Gastrocnemius medialis (tissue), 4 donors: ENCODE measurements at regions not wholly inside any gene's neighbourhood (a gene's known extent, or its start where the extent isn't known, plus 50 kb on each side); places are given as distances from the start of the nearest gene placed in this dataset.

Experiments
- ATAC-seq, 2 donors: fragments of 150-250 bp; one replicate each; pipeline ENCODE4 v1.9.1; 2016
- DNase-seq, 2 donors: peaks; one replicate each; pipeline ENCODE4 v3.0.0-alpha.2; 2019
- H3K27ac ChIP-seq, 4 donors: fragments of 200-600 bp; sonication (generic); 1 replicate in 1 of 4; 2 replicates in 3 of 4; pipeline ENCODE4 v1.5.1; 2016 to 2018; ENCODE audit warnings: mild to moderate bottlenecking in 2 of 4, moderate library complexity in 1 of 4
- H3K27me3 ChIP-seq, 3 donors: fragments of 200-600 bp; sonication (generic) in 2 of 3; 1 replicate in 1 of 3; 2 replicates in 2 of 3; pipeline versions ENCODE4 v1.5.1 to v1.6.0; 2016 to 2019; ENCODE audit warnings: mild to moderate bottlenecking in 1 of 3, moderate library complexity in 1 of 3
- H3K36me3 ChIP-seq, 2 donors: fragments of 200-600 bp; sonication (generic) in 1 of 2; one replicate each; pipeline ENCODE4 v1.5.1; 2017 to 2018
- H3K4me1 ChIP-seq, 2 donors: fragments of 200-600 bp; sonication (generic) in 1 of 2; one replicate each; pipeline ENCODE4 v1.5.1; 2016 to 2017; ENCODE audit warnings: mild to moderate bottlenecking in 2 of 2
- H3K4me3 ChIP-seq, 4 donors: fragments of 200-600 bp; sonication (generic) in 3 of 4; 1 replicate in 1 of 4; 2 replicates in 3 of 4; pipeline ENCODE4 v1.5.1; 2016 to 2019; ENCODE audit warnings: mild to moderate bottlenecking in 2 of 4
- H3K9me3 ChIP-seq, 3 donors: fragments of 200-600 bp; sonication (generic) in 2 of 3; 1 replicate in 1 of 3; 2 replicates in 2 of 3; pipeline ENCODE4 v1.5.1; 2016 to 2019
- CTCF ChIP-seq, 5 experiments: fragments of 450-650 bp in 3 of 5; fragments of 200-600 bp in 2 of 5; sonication (generic) in 2 of 5; IDR thresholded peaks in 4 of 5; conservative IDR thresholded peaks in 1 of 5; 1 replicate in 4 of 5; 2 replicates in 1 of 5; pipeline ENCODE4 v1.5.1; 2016 to 2019; ENCODE audit warnings: antibody characterized with exemption in 5 of 5, mild to moderate bottlenecking in 3 of 5, moderate library complexity in 3 of 5
- POLR2A ChIP-seq, 2 donors: fragments of 450-650 bp; IDR thresholded peaks; one replicate each; pipeline ENCODE4 v1.6.1; 2017; ENCODE audit warnings: antibody characterized with exemption in 2 of 2, mild to moderate bottlenecking in 2 of 2, moderate library complexity in 2 of 2
- in situ Hi-C, 4 donors: fragments of 200-750 bp; cut with MboI; loops; one replicate each; pipeline versions ENCODE4 v1.15.0 to v1.8.0; 2017; ENCODE audit warnings: low sequenced_read_pairs in 4 of 4
- intact Hi-C: fragments of 100-400 bp; cut with DNase I; formaldehyde crosslinking; loops from one replicate; pipeline ENCODE4 v1.15.1; 2023; ENCODE audit warnings: low total_unique reads

DNA sequence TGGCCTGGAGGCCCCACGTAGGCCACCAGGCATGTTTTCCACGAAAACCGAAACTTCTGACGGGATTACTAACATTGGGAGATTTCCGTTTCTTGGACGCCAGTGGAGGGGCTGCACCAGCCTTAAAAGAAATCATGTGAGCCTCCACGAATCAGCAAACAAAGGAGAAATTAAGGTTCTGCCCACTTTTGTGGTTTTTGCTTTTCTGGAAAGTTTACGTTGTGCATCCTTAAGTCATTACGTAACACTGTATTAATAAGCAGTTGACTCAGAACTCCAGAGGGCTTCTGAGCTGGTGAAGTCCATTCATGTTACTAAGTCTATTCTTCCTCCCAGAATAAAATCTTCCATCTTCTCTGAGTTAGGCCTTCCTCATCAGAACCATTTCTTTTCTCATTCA, 168.5 kb downstream of the PSMG1 start:
- in situ Hi-C loops (loop anchor here in 2 of 4 donors (10.0 to 25.0 kb wide), 2 partner anchors 98 to 210 kb away; partner anchors contain the start of gene ETS2 (in 1 of the 2)), intact Hi-C loops (no loop called here)
- TF ChIP-seq CTCF (IDR thresholded peaks at IDR 0.05 in 4 of 5, conservative IDR thresholded peaks at IDR 0.05 in 1 of 5) (no peak), POLR2A (IDR thresholded peaks at IDR 0.05) (no peak)
- ATAC-seq = no peak
- Histone ChIP-seq H3K27ac (no peak overlapping the region), H3K4me3 (no peak overlapping the region), H3K27me3 (no peaks in the 10 kb centered on the region), H3K36me3 (no peaks in the 10 kb centered on the region), H3K4me1 (no peaks in the 10 kb centered on the region), H3K9me3 (no peaks in the 10 kb centered on the region)
- no peak for DNase-seq

DNA sequence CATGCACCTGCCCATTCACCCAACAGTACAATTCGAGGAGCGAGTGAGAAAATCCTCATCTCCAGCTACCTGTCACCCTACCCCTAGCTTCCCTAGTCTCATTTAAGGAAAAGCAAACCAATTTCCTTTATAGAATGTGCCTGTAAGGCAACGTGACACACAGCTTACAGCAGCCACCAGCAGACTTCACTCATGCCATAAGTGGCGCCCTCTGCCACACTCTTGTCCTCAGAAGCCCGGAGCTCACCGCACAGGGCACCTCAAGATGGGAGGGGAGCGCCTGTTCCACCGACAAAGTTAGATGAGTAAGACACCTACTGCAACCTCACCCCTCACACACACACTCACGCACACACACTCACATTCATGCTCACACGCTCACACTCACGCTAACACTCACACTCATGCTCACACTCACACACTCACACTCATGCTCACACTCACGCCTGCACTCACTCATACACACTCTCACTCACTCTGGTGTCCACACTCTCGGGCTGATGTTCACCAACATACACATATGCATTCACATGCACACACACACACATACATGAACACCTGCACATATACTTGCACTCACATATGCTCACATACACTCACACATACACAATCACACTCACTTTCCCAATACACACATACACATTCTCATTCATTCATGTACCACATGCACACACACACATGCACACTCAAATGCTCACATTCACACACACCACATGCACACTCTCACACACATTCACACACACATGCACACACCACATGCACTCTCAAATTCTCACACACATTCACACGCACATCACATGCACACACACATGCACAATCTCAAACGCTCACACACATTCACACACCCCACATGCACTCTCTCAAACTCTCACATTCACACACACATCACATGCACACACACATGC, 170.7 kb downstream of the PSMG1 start:
- ATAC-seq (no peak), DNase-seq (no peak)
- Histone ChIP-seq H3K36me3 (no peaks in the 10 kb centered on the region), H3K27ac (no peak overlapping the region), H3K4me1 (peaks cover 0 to 5% of the 10 kb centered on the region in 2 donors), H3K9me3 (no peaks in the 10 kb centered on the region), H3K4me3 (no peak overlapping the region), H3K27me3 (no peaks in the 10 kb centered on the region)
- in situ Hi-C loops (loop anchor here in 2 of 4 donors (10.0 to 25.0 kb wide), 2 partner anchors 100 to 208 kb away; partner anchors contain the start of gene ETS2 (in 1 of the 2)), intact Hi-C loops (no loop called here)
- TF ChIP-seq POLR2A (IDR thresholded peaks at IDR 0.05) = no peak
- no peak for TF ChIP-seq CTCF (IDR thresholded peaks at IDR 0.05 in 4 of 5, conservative IDR thresholded peaks at IDR 0.05 in 1 of 5)

DNA sequence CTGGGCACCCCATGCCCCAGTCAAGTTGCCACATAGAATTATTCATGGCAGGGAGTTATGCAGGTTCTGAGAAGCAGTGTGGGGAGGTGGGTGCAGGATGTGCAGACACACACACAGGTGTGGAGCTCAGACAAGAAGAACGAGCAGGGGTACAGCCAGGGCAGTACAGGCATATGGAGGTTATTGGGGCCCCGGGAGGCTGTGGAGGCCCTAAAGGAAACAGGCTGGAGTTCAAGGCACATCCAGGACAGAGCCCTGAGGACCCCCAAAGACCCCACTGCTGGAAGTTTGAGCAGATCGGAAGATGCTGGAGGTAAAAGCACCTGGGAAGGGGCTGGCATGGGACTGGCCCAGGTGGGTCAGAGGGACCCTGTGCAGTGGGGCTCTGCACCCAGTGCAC, 171.3 kb downstream of the PSMG1 start:
- Histone ChIP-seq H3K4me1 (peaks cover 0 to 11% of the 10 kb centered on the region in 2 donors), H3K9me3 (no peaks in the 10 kb centered on the region), H3K4me3 (no peak overlapping the region), H3K27me3 (no peaks in the 10 kb centered on the region), H3K27ac (no peak overlapping the region), H3K36me3 (no peaks in the 10 kb centered on the region)
- intact Hi-C loops (no loop called here), in situ Hi-C loops (loop anchor here in 2 of 4 donors (10.0 to 25.0 kb wide), 2 partner anchors 100 to 207 kb away; partner anchors contain the start of gene ETS2 (in 1 of the 2))
- ATAC-seq (no peak), DNase-seq (no peak)
- no peak for TF ChIP-seq POLR2A (IDR thresholded peaks at IDR 0.05)

- intact Hi-C loops = no loop called here
These were observed 172.4 kb downstream of the PSMG1 start for GRCh38 chr21:39010629-39011404.

GRCh38 chr21:39009587-39010225, 173.5 kb downstream of the PSMG1 start:
- ATAC-seq = no peak
- Histone ChIP-seq H3K27me3 (no peaks in the 10 kb centered on the region), H3K27ac (no peak overlapping the region), H3K36me3 (no peaks in the 10 kb centered on the region), H3K4me1 (peaks cover 1 to 27% of the 10 kb centered on the region in 2 donors), H3K4me3 (no peak overlapping the region), H3K9me3 (no peaks in the 10 kb centered on the region)
- in situ Hi-C loops (loop anchor here in 2 of 4 donors (10.0 to 25.0 kb wide), 2 partner anchors 103 to 205 kb away; partner anchors contain the start of gene ETS2 (in 1 of the 2)), intact Hi-C loops (no loop called here)
- DNase-seq = no peak
- TF ChIP-seq CTCF (IDR thresholded peaks at IDR 0.05 in 4 of 5, conservative IDR thresholded peaks at IDR 0.05 in 1 of 5) (no peak), POLR2A (IDR thresholded peaks at IDR 0.05) (no peak)

More at GRCh38 chr21:39010629-39011404, 172.4 kb downstream of the PSMG1 start:
- no peak for TF ChIP-seq POLR2A (IDR thresholded peaks at IDR 0.05)
- Histone ChIP-seq H3K4me3 (no peak overlapping the region), H3K36me3 (no peaks in the 10 kb centered on the region), H3K9me3 (no peaks in the 10 kb centered on the region), H3K27me3 (no peaks in the 10 kb centered on the region), H3K27ac (no peak overlapping the region), H3K4me1 (peaks cover 0 to 20% of the 10 kb centered on the region in 2 donors)
- in situ Hi-C loops = loop anchor here in 2 of 4 donors (10.0 to 25.0 kb wide), 2 partner anchors 101 to 206 kb away; partner anchors contain the start of gene ETS2 (in 1 of the 2)
- ATAC-seq (no peak), DNase-seq (no peak)
